ENCODE measurements at regions not wholly inside any gene's neighbourhood (a gene's known extent, or its start where the extent isn't known, plus 50 kb on each side); places are given as distances from the start of the nearest gene placed in this dataset.
"Not testable (repeated sequence)": the region's sequence is repeated elsewhere in the genome, so short reads cannot be mapped to it uniquely, and the experiment has no call there.

DNA sequence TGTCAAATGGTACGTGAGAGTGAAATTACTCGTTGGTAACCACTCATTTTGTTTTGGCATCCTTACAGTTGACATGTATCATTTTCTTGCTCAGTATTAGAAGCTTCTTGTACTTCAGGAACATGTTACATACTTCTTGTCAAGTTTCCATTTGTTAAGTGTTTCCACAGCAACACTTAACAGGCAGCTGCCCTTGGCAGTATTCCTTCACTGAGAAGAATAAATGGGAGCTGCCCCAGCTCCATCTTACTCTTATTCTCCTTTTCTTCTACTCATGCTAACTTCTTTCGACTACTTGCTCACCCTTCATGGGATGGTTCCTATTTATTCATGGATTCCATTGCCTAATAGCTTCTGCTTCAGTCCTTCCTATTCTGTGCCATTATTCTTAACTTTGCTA is 60.1 kb upstream of the TUBA3E start:
- no peaks in the 10 kb centered on the region for H3K27me3 ChIP-seq (ENCODE audit: control insufficient read depth in 1 of 2, insufficient read depth in 2 of 2, low read length in 1 of 2)
- ATAC-seq (ENCODE audit: low FRiP score) (no peak), DNase-seq (no peak)
- no peaks in the 10 kb centered on the region for H3K9me3 ChIP-seq (ENCODE audit: control insufficient read depth, low read length)
- H3K4me3 ChIP-seq (ENCODE audit: low read length in 2 of 2) = no peak overlapping the region
- intact Hi-C loops (cut with DNase I) = no loop called here
- no peaks in the 10 kb centered on the region for H3K4me1 ChIP-seq (ENCODE audit: control insufficient read depth in 1 of 2, insufficient read depth in 2 of 2, low read length in 2 of 2)
- H3K36me3 ChIP-seq (ENCODE audit: control insufficient read depth in 1 of 2, insufficient read depth in 2 of 2, low read length in 1 of 2) = no peaks in the 10 kb centered on the region
- no peak overlapping the region for H3K27ac ChIP-seq (ENCODE audit: low read depth in 1 of 2, low read length in 2 of 2)
- 50 to 55% methylated on average over 3 of the region's 3 CpGs for WGBS, 2 donors

DNA sequence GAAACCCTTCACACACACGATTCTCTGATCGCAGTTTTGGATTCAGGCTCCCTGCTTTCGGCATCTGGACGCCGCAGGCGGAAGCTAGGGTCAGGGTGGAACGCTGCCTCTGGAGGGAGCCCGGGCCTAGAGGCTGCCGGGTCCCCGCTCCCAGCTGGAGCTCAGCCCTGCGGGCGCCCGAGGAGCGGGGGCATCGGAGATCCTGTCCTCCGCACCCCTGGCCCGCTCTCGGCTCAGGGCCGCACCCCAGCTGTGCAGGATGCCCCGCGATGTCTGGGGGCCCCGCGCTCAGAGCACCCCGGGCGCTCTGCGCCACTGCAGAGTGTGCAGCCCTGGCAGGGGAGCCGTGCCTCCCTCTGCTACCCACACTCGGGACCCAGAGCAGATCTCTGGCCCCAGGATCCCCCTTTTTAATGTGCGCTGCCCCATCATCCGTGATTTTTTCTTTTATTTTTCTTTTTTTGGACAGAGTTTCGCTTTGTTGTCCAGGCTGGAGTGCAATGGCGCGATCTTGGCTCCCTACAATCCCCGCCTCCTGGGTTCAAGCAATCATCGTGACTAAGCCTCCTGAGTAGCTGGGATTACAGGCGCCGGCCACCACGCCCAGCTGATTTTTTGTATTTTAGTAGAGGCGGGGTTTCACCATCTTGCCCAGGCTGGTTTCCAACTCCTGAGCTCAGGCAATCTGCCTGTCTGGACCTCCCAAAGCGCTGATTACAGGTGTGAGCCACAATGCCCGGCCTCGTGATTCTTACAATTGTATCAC is 54.8 kb upstream of the TUBA3E start:
- intact Hi-C loops (cut with DNase I) = no loop called here
- DNase-seq (no peak), ATAC-seq (ENCODE audit: low FRiP score) (peak; percentile 58)
- Histone ChIP-seq H3K4me3 (ENCODE audit: low read length in 2 of 2) (no peak overlapping the region), H3K27ac (ENCODE audit: low read depth in 1 of 2, low read length in 2 of 2) (no peak overlapping the region), H3K36me3 (ENCODE audit: control insufficient read depth in 1 of 2, insufficient read depth in 2 of 2, low read length in 1 of 2) (no peaks in the 10 kb centered on the region), H3K9me3 (ENCODE audit: control insufficient read depth, low read length) (no peaks in the 10 kb centered on the region), H3K27me3 (ENCODE audit: control insufficient read depth in 1 of 2, insufficient read depth in 2 of 2, low read length in 1 of 2) (no peaks in the 10 kb centered on the region), H3K4me1 (ENCODE audit: control insufficient read depth in 1 of 2, insufficient read depth in 2 of 2, low read length in 2 of 2) (no peaks in the 10 kb centered on the region)
- WGBS, 2 donors = 27 to 37% methylated on average over 42 of the region's 42 CpGs

DNA sequence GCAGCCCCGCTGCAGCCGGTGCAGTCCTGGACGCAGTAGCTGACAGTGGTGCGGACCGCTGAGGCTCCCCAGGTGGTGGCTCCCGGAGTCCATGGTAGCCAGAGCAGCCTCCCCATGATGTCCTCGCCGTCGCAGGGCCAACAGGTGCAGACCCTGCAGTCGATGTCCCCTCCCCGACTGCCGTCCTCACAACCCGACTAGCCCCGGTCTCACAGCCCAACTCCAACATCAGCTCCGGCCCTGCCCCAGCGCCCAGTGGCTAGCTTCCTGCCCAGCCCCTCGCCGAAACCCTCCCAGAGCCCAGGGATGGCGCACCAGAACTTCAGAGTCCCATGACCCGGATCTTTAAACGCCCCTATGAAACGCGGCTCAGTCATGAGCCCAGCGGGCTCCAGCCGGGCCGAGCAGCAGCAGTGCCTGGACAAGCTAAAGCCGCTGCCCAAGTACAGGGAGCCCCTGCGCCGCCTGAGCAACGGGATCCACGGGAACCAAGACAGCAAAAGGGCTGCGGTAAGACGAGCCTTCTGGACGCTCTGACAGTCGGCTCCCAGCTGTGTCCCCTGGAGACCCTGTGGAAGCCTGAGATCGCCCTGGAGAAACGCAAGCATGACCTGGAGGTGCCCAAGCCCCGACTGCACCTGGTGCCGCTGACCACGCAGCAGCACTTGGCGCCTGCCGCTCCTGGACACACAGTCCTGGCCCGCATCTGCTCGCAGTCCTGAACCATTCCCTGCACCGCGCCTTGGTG is 53.8 kb upstream of the TUBA3E start:
- no peak overlapping the region for H3K27ac ChIP-seq (ENCODE audit: low read depth in 1 of 2, low read length in 2 of 2)
- intact Hi-C loops (cut with DNase I) = no loop called here
- DNase-seq (peak in 1 of 2 donors; percentile 70), ATAC-seq (ENCODE audit: low FRiP score) (peak; percentile 40)
- WGBS, 2 donors = 23 to 43% methylated on average over 46 of the region's 46 CpGs
- H3K4me1 ChIP-seq (ENCODE audit: control insufficient read depth in 1 of 2, insufficient read depth in 2 of 2, low read length in 2 of 2) = no peaks in the 10 kb centered on the region
- no peak overlapping the region for H3K4me3 ChIP-seq (ENCODE audit: low read length in 2 of 2)
- no peaks in the 10 kb centered on the region for H3K36me3 ChIP-seq (ENCODE audit: control insufficient read depth in 1 of 2, insufficient read depth in 2 of 2, low read length in 1 of 2)
- H3K27me3 ChIP-seq (ENCODE audit: control insufficient read depth in 1 of 2, insufficient read depth in 2 of 2, low read length in 1 of 2) = no peaks in the 10 kb centered on the region
- no peaks in the 10 kb centered on the region for H3K9me3 ChIP-seq (ENCODE audit: control insufficient read depth, low read length)

- Histone ChIP-seq H3K36me3 (ENCODE audit: control insufficient read depth in 1 of 2, insufficient read depth in 2 of 2, low read length in 1 of 2) (no peaks in the 10 kb centered on the region), H3K27ac (ENCODE audit: low read depth in 1 of 2, low read length in 2 of 2) (no peak overlapping the region), H3K4me1 (ENCODE audit: control insufficient read depth in 1 of 2, insufficient read depth in 2 of 2, low read length in 2 of 2) (no peaks in the 10 kb centered on the region), H3K4me3 (ENCODE audit: low read length in 2 of 2) (no peak overlapping the region), H3K9me3 (ENCODE audit: control insufficient read depth, low read length) (no peaks in the 10 kb centered on the region), H3K27me3 (ENCODE audit: control insufficient read depth in 1 of 2, insufficient read depth in 2 of 2, low read length in 1 of 2) (peaks cover 0 to under 1% of the 10 kb centered on the region in 2 donors)
- intact Hi-C loops (cut with DNase I) = no loop called here
- no peak for ATAC-seq (ENCODE audit: low FRiP score)
- 26 to 47% methylated on average over 3 of the region's 3 CpGs for WGBS, 2 donors
- DNase-seq = no peak
Measured at GRCh38 chr2:130251535-130251872, 53.3 kb upstream of the TUBA3E start.

DNA sequence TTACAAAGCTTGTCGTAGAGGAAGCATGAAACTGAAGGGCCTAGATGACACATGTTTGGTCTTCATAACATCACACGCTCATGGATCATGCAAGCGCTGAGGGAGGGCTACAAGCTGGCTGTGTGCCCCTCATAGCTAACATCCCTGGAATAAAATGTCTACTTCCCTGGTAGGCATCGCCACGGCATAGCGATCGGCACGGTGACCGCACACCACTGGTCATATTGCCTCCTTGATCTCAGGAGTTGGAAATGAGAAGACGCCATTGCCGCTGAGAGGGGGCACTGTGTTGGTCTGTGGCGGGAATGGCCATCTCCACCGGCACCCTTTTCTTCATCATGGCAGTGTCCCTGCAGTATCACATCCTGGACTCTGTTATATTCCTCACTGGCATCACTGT is 50.1 kb upstream of the TUBA3E start:
- intact Hi-C loops (cut with DNase I); H3K4me3 ChIP-seq (ENCODE audit: low read length in 2 of 2); H3K4me1 ChIP-seq (ENCODE audit: control insufficient read depth in 1 of 2, insufficient read depth in 2 of 2, low read length in 2 of 2); H3K36me3 ChIP-seq (ENCODE audit: control insufficient read depth in 1 of 2, insufficient read depth in 2 of 2, low read length in 1 of 2); H3K27ac ChIP-seq (ENCODE audit: low read depth in 1 of 2, low read length in 2 of 2); ATAC-seq (ENCODE audit: low FRiP score); H3K27me3 ChIP-seq (ENCODE audit: control insufficient read depth in 1 of 2, insufficient read depth in 2 of 2, low read length in 1 of 2); H3K9me3 ChIP-seq (ENCODE audit: control insufficient read depth, low read length): not testable (repeated sequence)
- peak in 1 of 2 donors; percentile 73 for DNase-seq
- WGBS, 2 donors = 88 to 92% methylated on average over 13 of the region's 13 CpGs

Measured in aorta (tissue), 5 donors.